ENCODE measurements at regions not wholly inside any gene's neighbourhood (a gene's known extent, or its start where the extent isn't known, plus 50 kb on each side); places are given as distances from the start of the nearest gene placed in this dataset.
"Not testable (repeated sequence)": the region's sequence is repeated elsewhere in the genome, so short reads cannot be mapped to it uniquely, and the experiment has no call there.

- TF ChIP-seq ZFX (IDR thresholded peaks at IDR 0.05; ENCODE audit: borderline replicate concordance), result no peak
- TF ChIP-seq, protein P1, sequence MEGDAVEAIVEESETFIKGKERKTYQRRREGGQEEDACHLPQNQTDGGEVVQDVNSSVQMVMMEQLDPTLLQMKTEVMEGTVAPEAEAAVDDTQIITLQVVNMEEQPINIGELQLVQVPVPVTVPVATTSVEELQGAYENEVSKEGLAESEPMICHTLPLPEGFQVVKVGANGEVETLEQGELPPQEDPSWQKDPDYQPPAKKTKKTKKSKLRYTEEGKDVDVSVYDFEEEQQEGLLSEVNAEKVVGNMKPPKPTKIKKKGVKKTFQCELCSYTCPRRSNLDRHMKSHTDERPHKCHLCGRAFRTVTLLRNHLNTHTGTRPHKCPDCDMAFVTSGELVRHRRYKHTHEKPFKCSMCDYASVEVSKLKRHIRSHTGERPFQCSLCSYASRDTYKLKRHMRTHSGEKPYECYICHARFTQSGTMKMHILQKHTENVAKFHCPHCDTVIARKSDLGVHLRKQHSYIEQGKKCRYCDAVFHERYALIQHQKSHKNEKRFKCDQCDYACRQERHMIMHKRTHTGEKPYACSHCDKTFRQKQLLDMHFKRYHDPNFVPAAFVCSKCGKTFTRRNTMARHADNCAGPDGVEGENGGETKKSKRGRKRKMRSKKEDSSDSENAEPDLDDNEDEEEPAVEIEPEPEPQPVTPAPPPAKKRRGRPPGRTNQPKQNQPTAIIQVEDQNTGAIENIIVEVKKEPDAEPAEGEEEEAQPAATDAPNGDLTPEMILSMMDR (IDR thresholded peaks at IDR 0.05), result no peak
Measured at GRCh38 chr6:86331265-86331840, 606.0 kb upstream of the HTR1E start.

DNA sequence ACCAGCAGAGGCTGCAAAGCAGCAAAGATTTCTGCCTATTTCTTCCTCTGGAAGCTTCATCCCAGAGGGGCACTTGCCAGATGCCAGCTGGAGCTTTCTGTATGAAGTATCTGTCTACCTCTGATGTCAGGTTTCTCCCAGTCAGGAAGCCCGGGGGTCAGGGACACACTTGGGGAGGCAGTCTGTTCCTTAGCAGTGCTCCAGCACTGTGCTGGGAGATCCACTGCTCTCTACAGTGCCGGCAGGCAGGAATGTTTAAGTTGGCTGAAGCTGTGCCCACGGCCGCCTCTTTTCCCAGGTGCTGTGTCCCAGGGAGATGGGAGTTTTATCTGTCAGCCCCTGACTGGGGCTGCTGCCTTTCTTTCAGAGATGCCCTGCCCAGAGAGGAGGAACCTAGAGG is 631.1 kb upstream of the HTR1E start:
- TF ChIP-seq, protein P1 (IDR thresholded peaks at IDR 0.05), result no peak
- TF ChIP-seq ZFX (IDR thresholded peaks at IDR 0.05; ENCODE audit: borderline replicate concordance), result no peak
- H3K27ac ChIP-seq, result no peak overlapping the region

More at GRCh38 chr6:86331265-86331840, 606.0 kb upstream of the HTR1E start:
- no peak overlapping the region for H3K27ac ChIP-seq

DNA sequence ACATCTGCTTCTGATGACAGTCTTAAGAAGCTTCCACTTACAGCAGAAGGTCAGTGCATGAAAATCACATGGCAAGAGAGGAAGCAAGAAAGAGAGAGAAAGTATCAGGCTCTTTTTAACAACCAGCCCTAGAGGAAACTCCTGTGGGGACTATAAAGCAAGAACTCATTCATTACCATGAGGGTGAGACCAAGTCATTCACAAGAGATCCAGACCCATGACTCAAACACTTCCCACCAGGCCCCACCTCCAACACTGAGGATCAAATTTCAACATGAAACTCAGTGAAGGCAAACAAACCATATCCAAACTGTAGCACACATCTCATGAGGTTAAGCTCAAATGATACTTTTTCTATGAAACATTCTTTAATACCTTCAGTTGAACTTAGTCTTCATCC is 643.2 kb upstream of the SYNCRIP start:
- H3K27ac ChIP-seq, result no peak overlapping the region
- TF ChIP-seq, protein P1 (IDR thresholded peaks at IDR 0.05), result no peak
- no peak for TF ChIP-seq ZFX (IDR thresholded peaks at IDR 0.05; ENCODE audit: borderline replicate concordance)

DNA sequence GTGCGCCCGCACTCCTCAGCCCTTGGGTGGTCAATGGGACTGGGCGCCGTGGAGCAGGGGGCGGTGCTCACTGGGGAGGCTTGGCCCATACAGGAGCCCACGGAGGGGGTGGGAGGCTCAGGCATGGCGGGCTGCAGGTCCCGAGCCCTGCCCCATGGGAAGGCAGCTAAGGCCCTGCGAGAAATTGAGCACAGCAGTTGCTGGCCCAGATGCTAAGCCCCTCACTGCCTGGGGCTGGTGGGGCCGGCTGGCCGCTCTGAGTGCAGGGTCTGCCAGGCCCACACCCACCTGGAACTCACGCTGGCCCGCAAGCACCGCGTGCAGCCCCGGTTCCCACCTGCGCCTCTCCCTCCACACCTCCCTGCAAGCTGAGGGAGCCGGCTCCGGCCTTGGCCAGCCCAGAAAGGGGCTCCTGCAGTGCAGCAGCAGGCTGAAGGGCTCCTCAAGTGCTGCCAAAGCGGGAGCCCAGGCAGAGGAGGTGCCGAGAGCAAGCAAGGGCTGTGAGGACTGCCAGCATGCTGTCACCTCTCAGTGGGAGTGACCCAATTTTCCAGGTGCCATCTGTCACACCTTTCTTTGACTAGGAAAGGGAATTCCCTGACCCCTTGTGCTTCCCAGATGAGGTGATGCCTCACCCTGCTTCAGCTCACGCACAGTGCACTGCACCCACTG is 642.3 kb upstream of the SYNCRIP start:
- H3K27ac ChIP-seq, result not testable (repeated sequence)

DNA sequence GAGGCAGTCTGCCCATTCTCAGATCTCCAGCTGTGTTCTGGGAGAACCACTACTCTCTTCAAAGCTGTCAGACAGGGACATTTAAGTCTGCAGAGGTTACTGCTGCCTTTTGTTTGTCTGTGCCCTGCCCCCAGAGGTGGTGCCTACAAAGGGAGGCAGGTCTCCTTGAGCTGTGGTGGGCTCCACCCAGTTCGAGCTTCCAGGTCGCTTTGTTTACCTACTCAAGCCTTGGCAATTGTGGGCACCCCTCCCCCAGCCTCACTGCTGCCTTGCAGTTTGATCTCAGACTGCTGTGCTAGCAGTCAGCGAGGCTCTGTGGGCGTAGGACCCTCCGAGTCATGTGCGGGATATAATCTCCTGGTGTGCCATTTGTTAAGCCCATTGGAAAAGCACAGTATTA is 640.9 kb upstream of the SYNCRIP start:
- not testable (repeated sequence) for H3K27ac ChIP-seq

- TF ChIP-seq, protein P1 (IDR thresholded peaks at IDR 0.05), result no peak
- TF ChIP-seq ZFX (IDR thresholded peaks at IDR 0.05; ENCODE audit: borderline replicate concordance), result no peak
Measured at GRCh38 chr6:86276056-86276455, 633.4 kb upstream of the SYNCRIP start.

GRCh38 chr6:86273936-86274335 is 631.2 kb upstream of the SYNCRIP start:
- TF ChIP-seq, protein P1 (IDR thresholded peaks at IDR 0.05), result no peak
- no peak for TF ChIP-seq ZFX (IDR thresholded peaks at IDR 0.05; ENCODE audit: borderline replicate concordance)
- no peak overlapping the region for H3K27ac ChIP-seq

More at GRCh38 chr6:86276056-86276455, 633.4 kb upstream of the SYNCRIP start:
- H3K27ac ChIP-seq, result no peak overlapping the region

DNA sequence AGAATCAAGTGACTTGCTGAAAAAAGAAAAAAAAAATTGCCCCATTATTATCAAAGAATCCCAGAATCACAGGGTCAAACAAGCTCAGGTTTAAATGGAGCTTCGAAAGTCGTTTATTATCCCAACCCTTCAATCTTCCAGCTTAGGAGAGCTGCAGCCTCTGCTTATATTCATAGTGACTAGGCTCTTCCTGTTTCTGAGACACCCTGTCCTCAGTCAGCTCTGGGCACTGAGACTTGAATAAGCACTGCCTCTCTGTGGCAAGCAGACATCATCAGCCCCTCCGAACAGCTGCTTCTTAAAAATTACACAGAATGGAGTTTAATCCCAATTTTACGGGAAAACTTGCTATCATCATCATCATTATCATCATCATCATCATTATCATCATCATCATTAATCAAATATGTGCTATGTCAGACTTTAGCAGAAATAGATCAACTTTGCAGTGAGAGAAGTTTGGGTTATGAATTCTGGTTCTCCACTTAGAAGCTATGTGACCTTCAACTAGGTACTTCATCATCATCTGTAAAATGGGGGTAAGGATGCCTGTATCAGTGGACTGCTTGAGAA is 614.0 kb upstream of the SYNCRIP start:
- no peak overlapping the region for H3K27ac ChIP-seq
- TF ChIP-seq, protein P1 (IDR thresholded peaks at IDR 0.05), result no peak
- no peak for TF ChIP-seq ZFX (IDR thresholded peaks at IDR 0.05; ENCODE audit: borderline replicate concordance)

Data from 22Rv1 (cell line).